K562 (cell line): ENCODE measurements at regions not wholly inside any gene's neighbourhood (a gene's known extent, or its start where the extent isn't known, plus 50 kb on each side); places are given as distances from the start of the nearest gene placed in this dataset.

ENCODE experiments used
- ATAC-seq: fragments of 200-7000 bp; cut with Tn5 transposase; 3 replicates; pipeline ENCODE4 v1.9.1; 2020; ENCODE audit warnings: moderate library complexity
- BruUV-seq: library from RNA; stranded (reverse); fragments of 400-500 nt; replicated peaks from 2 replicates; lab custom pipeline; 2021; lab: Mats Ljungman, UMichigan
- CTCF ChIA-PET: fragments of 300-600 bp; formaldehyde crosslinking; extraction: SDS; loops from one replicate; lab custom pipeline; 2021; ENCODE audit warnings: low intra/inter-chr PET ratio; lab: Yijun Ruan, JAX
- POLR2A ChIA-PET: fragments of 300-600, 350-650 bp; sonication (Branson Sonifier 250); formaldehyde crosslinking; extraction: SDS; loops from one replicate; lab custom pipeline; 2021; ENCODE audit warnings: antibody characterized with exemption, inconsistent platforms; lab: Yijun Ruan, JAX
- DNase-seq, 4 experiments: peaks; one replicate each; pipeline versions ENCODE4 v3.0.0 to v3.0.0-alpha.2; 2011 to 2018; ENCODE audit warnings: low spot score in 3 of 4, mixed read lengths in 3 of 4; ENCODE audit errors: extremely low read depth in 1 of 4
- FAIRE-seq: peaks from 2 replicates; lab custom pipeline; 2011; peaks lifted over from hg19 to GRCh38; lab: Jason Lieb, UNC
- H2AFZ ChIP-seq: 2 replicates; pipeline ENCODE4 v1.6.0; 2011; ENCODE audit warnings: low read depth, low read length, control low read depth, inconsistent platforms
- H3K27ac ChIP-seq: fragments of 200-600 bp; 3 replicates; pipeline ENCODE4 v1.8.0; 2011; ENCODE audit warnings: low read depth, mild to moderate bottlenecking, control low read depth, inconsistent platforms, low read length, moderate library complexity, mixed read lengths; ENCODE audit errors: extremely low read depth
- H3K27me3 ChIP-seq, 2 experiments: fragments of 300-600 bp in 1 of 2; 2 replicates in 1 of 2; 3 replicates in 1 of 2; pipeline versions ENCODE4 v1.6.0 to v1.8.0; 2011; ENCODE audit warnings: inconsistent platforms in 2 of 2, low read length in 2 of 2, mild to moderate bottlenecking in 1 of 2, mixed read lengths in 1 of 2, moderate library complexity in 1 of 2; ENCODE audit not compliant: control insufficient read depth in 2 of 2, insufficient read depth in 2 of 2
- H3K36me3 ChIP-seq: fragments of 300-600 bp; 3 replicates; pipeline ENCODE4 v1.8.0; 2011; ENCODE audit warnings: mild to moderate bottlenecking, low read length, inconsistent platforms; ENCODE audit not compliant: control insufficient read depth, insufficient read depth
- H3K4me1 ChIP-seq, 2 experiments: fragments of 200-600 bp in 1 of 2; replicated peaks in 1 of 2; 2 replicates in 1 of 2; 3 replicates in 1 of 2; pipeline versions ENCODE4 v1.5.1 to v1.8.0; 2011; ENCODE audit warnings: inconsistent platforms in 2 of 2, low read length in 2 of 2, mild to moderate bottlenecking in 1 of 2, mixed read lengths in 1 of 2, moderate library complexity in 1 of 2; ENCODE audit not compliant: control insufficient read depth in 2 of 2, insufficient read depth in 2 of 2
- H3K4me2 ChIP-seq: 2 replicates; pipeline ENCODE4 v1.6.1; 2011; ENCODE audit warnings: low read length, control low read depth, inconsistent platforms, mixed read lengths; ENCODE audit not compliant: insufficient read depth
- H3K4me3 ChIP-seq: fragments of 200-600 bp; sonication (generic), shearing (Covaris generic); 2 replicates; pipeline ENCODE4 v1.5.1; 2016; ENCODE audit warnings: control low read depth, inconsistent platforms
- H3K79me2 ChIP-seq: fragments of 200-600 bp; 3 replicates; pipeline ENCODE4 v1.8.0; 2011; ENCODE audit warnings: low read length, inconsistent platforms; ENCODE audit not compliant: control insufficient read depth, insufficient read depth
- H3K9ac ChIP-seq, 2 experiments: 2 replicates each; pipeline versions ENCODE4 v1.6.0 to v1.6.1; 2011; ENCODE audit warnings: low read depth in 2 of 2, low read length in 2 of 2, control low read depth in 1 of 2, inconsistent platforms in 1 of 2, mild to moderate bottlenecking in 1 of 2, mixed read lengths in 1 of 2; ENCODE audit not compliant: insufficient read depth in 1 of 2
- H3K9me1 ChIP-seq: one replicate; pipeline ENCODE4 v1.6.0; 2011; ENCODE audit warnings: inconsistent platforms, mild to moderate bottlenecking, low read length, moderate library complexity; ENCODE audit not compliant: control insufficient read depth, insufficient read depth
- H3K9me3 ChIP-seq: replicated peaks from 2 replicates; pipeline ENCODE4 v1.5.1; 2011; ENCODE audit warnings: low read depth, low read length, inconsistent platforms; ENCODE audit not compliant: control insufficient read depth, insufficient read depth
- H4K20me1 ChIP-seq: replicated peaks from 2 replicates; pipeline ENCODE4 v1.6.1; 2011; ENCODE audit warnings: low read length, inconsistent platforms, mixed read lengths; ENCODE audit not compliant: control insufficient read depth, insufficient read depth
- CC2D1A ChIP-seq: fragments of 450-650 bp; IDR thresholded peaks from 2 replicates; pipeline ENCODE4 v1.6.1; 2017; ENCODE audit warnings: mild to moderate bottlenecking
- CTCF ChIP-seq, 3 experiments: IDR thresholded peaks in 2 of 3; conservative IDR thresholded peaks in 1 of 3; 2 replicates each; pipeline ENCODE4 v1.5.1; 2011 to 2012; ENCODE audit warnings: low read length in 3 of 3, mild to moderate bottlenecking in 3 of 3, control low read depth in 2 of 3, improper control_type of control experiment in 1 of 3, inconsistent platforms in 1 of 3, low read depth in 1 of 3, mixed read lengths in 1 of 3, moderate library complexity in 1 of 3; ENCODE audit not compliant: insufficient read depth in 2 of 3
- FUS ChIP-seq: fragments of 200-400 bp; formaldehyde crosslinking; optimal IDR thresholded peaks from 2 replicates; pipeline ENCODE3; 2017; ENCODE audit warnings: low read depth, low read length
- HDGF ChIP-seq: fragments of 450-650 bp; IDR thresholded peaks from 2 replicates; pipeline ENCODE4 v1.6.1; 2016
- HLTF ChIP-seq: fragments of 450-650 bp; IDR thresholded peaks from 2 replicates; pipeline ENCODE4 v1.6.1; 2016
- MCM3 ChIP-seq: fragments of 450-650 bp; IDR thresholded peaks from 2 replicates; pipeline ENCODE4 v1.6.1; 2016
- MECOM ChIP-seq: fragments of 250-450 bp; sonication (Bioruptor Pico); IDR thresholded peaks from 2 replicates; pipeline ENCODE4 v1.8.0; 2022; ENCODE audit warnings: inconsistent platforms
- MYC ChIP-seq, 2 experiments: fragments of 250-450 bp in 1 of 2; sonication (Bioruptor Pico) in 1 of 2; IDR thresholded peaks; 2 replicates each; pipeline versions ENCODE4 v1.5.1 to v1.6.1; 2012 to 2021; ENCODE audit warnings: low read depth in 2 of 2, borderline replicate concordance in 1 of 2, improper control_type of control experiment in 1 of 2, low read length in 1 of 2, mild to moderate bottlenecking in 1 of 2, moderate library complexity in 1 of 2
- NEUROD1 ChIP-seq: fragments of 150-350 bp; IDR thresholded peaks from 2 replicates; pipeline ENCODE4 v1.6.1; 2014; ENCODE audit warnings: borderline replicate concordance, low read length, low read depth; ENCODE audit not compliant: partially characterized antibody
- NUFIP1 ChIP-seq: fragments of 450-650 bp; IDR thresholded peaks from 2 replicates; pipeline ENCODE4 v1.6.1; 2018; ENCODE audit not compliant: partially characterized antibody
- SOX6 ChIP-seq: fragments of 450-650 bp; IDR thresholded peaks from 2 replicates; pipeline ENCODE4 v1.6.1; 2014; ENCODE audit warnings: mild to moderate bottlenecking
- SUPT5H ChIP-seq: fragments of 450-650 bp; IDR thresholded peaks from 2 replicates; pipeline ENCODE4 v1.6.1; 2016
- ZNF24 ChIP-seq: fragments of 450-650 bp; IDR thresholded peaks from 2 replicates; pipeline ENCODE4 v1.6.1; 2016
- WGBS: fragments of 100-300 bp; shearing (Covaris generic); methylation state at CpG from one replicate; pipeline ENCODE4 v1.1.6; 2016; ENCODE audit warnings: low coverage, mixed read lengths; ENCODE audit not compliant: insufficient coverage; ENCODE audit errors: missing lambda C conversion rate; 5-methylcytosine and 5-hydroxymethylcytosine counted together
- in situ Hi-C: fragments of 300-500 bp; cut with MboI; formaldehyde crosslinking; loops from 4 replicates; pipeline ENCODE4 v1.15.0; 2018; ENCODE audit warnings: inconsistent platforms, mixed read lengths
- intact Hi-C: fragments of 100-400 bp; cut with micrococcal nuclease; formaldehyde crosslinking; loops from 2 replicates; pipeline ENCODE4 v1.14.2; 2022

GRCh38 chr1:56060906-56061305 is 518.5 kb downstream of the PLPP3 start:
- no peak for FAIRE-seq
- H3K27me3 ChIP-seq = no peaks in the 10 kb centered on the region
- BruUV-seq = no TSS peak
- no peak for TF ChIP-seq SOX6
- TF ChIP-seq CC2D1A = no peak
- TF ChIP-seq ZNF24 = no peak
- TF ChIP-seq CTCF (IDR thresholded peaks at IDR 0.05 in 2 of 3, conservative IDR thresholded peaks at IDR 0.05 in 1 of 3; ENCODE audit: insufficient read depth in 2 of 3, low read depth in 1 of 3, low read length in 3 of 3) = no peak
- TF ChIP-seq HDGF = no peak
- TF ChIP-seq NEUROD1 = no peak
- TF ChIP-seq HLTF = no peak
- TF ChIP-seq SUPT5H = no peak
- TF ChIP-seq NUFIP1 = no peak
- TF ChIP-seq FUS = no peak
- no peak for TF ChIP-seq MCM3
- TF ChIP-seq MECOM (CRISPR knock-in tag) = no peak
- TF ChIP-seq MYC (IDR thresholded peaks at IDR 0.05; ENCODE audit: low read depth, low read length) = no peak
- TF ChIP-seq MYC (CRISPR knock-in tag; IDR thresholded peaks at IDR 0.05; ENCODE audit: borderline replicate concordance, low read depth) = no peak
- H2AFZ ChIP-seq = no peak overlapping the region
- no peak overlapping the region for H3K27ac ChIP-seq
- H3K4me1 ChIP-seq = no peaks in the 10 kb centered on the region
- no peak overlapping the region for H3K9ac ChIP-seq
- H3K36me3 ChIP-seq = no peaks in the 10 kb centered on the region
- no peaks in the 10 kb centered on the region for H3K9me3 ChIP-seq
- intact Hi-C loops = no loop called here
- in situ Hi-C loops = no loop called here
- no peaks in the 10 kb centered on the region for H3K9me1 ChIP-seq
- H3K4me3 ChIP-seq = no peak overlapping the region
- H3K79me2 ChIP-seq = no peaks in the 10 kb centered on the region
- ATAC-seq = no peak
- ChIA-PET CTCF (no interaction called here), POLR2A (no interaction called here)
- no peak for DNase-seq
- no peak overlapping the region for H3K4me2 ChIP-seq
- no peaks in the 10 kb centered on the region for H4K20me1 ChIP-seq
- 0% methylated on average over 1 of the region's 1 CpG for WGBS
